ENCODE measurements at regions not wholly inside any gene's neighbourhood (a gene's known extent, or its start where the extent isn't known, plus 50 kb on each side); places are given as distances from the start of the nearest gene placed in this dataset.

GRCh38 chr2:40629768-40630434, 178.0 kb upstream of the SLC8A1 start:
- TF ChIP-seq CTCF (IDR thresholded peaks at IDR 0.05) (no peak), POLR2A (IDR thresholded peaks at IDR 0.05) (no peak)
